SW 1271 (cell line): ENCODE measurements at regions not wholly inside any gene's neighbourhood (a gene's known extent, or its start where the extent isn't known, plus 50 kb on each side); places are given as distances from the start of the nearest gene placed in this dataset.
"Not testable (repeated sequence)": the region's sequence is repeated elsewhere in the genome, so short reads cannot be mapped to it uniquely, and the experiment has no call there.

Experiments
- DNase-seq, 2 experiments: peaks; one replicate each; lab custom pipeline; 2025; lab: John Stamatoyannopoulos, UW

DNA sequence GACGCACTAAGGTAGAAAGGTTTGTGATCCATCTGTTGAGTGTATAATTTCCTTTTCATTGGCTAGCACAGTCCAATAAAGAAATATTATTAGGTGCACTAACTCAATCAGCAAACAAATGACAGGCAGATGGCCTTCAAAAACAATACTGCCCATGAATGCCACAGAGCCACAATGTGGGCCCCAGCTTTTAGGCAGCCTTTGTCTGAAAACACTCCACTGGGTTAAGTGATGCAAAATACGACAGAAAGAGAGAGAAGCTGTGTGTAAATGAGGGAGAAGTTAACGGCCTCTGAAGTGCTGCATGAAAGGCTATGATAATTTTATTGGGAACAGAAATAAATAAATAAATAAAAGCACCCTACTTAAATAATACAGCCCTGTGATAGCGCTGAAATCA is 274.6 kb downstream of the NKX6-1 start:
- no peak for DNase-seq

DNA sequence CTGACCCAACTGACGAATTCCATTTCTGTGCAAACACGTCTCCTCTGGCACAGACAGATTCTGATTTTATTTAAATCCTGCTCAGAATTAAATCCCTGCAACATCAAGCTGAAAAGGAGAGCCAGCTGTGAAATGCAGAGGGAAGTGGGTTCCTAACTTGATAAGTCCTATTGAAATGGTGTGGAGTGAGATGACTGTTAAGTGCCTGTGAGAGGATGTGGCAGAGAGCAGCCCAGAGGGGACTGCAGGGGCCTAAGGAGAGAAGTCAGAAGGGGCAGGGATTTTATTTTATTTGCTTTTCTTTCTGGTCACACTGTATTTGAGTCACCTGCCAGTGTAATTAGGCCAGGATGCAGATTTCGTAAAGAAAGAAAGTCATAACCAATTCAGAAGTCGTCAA is 277.4 kb downstream of the NKX6-1 start:
- no peak for DNase-seq

DNA sequence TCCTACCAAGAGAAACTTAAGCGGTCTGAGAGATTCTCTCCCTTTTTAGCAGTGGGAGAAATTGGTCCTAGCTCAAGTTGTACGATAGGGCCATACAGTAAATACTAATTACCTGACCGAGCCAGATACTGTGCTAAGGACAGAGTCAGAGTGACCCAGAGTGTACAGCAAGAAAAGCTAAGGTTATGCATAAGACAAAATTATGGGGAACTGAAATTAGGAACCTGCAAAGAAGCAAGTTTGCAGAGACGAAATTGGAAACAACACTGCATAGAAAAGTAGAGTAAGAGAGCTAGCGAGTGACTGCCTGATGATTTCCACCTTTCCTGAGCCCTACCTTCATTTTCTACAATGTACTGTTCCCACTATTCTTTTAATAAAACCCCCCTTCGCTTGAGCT is 278.1 kb downstream of the NKX6-1 start:
- no peak for DNase-seq

DNA sequence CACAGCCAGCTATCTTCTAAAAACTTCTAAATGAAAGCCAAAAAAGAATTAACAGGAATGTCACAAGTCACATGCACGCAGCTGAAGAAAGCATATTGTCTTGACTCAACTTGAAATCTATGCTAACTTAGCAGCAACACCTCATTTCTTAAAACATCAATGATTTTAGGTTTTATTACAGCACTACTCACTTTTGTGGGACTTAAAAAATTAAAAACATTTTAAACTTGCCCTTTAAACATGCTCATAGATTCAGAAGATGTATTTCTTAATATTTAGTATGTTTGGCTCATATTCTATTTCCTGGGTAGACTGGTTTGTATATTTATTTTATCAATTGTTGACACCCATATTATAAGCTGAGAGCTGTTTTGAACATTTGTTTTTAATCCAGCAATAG is 279.4 kb downstream of the NKX6-1 start:
- no peak for DNase-seq

DNA sequence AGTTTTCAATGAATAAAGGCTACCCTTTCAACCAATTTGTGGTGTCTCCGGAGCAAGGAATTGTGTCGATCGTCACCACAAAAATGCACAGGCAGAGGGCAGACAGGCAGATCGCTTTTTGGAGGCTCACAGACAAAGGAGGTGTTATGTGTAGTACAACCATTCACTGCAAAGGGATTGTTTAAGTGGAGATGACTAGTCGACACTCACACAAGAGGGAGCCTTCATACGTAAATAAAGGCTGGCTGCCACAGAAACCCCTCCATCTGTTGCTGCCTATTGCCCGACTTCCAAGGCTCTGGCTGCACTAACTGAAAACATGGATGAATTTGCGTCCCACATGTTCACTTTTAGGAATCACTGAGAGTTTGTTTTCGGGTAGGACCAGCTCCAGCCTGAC is 281.1 kb downstream of the NKX6-1 start:
- DNase-seq, result no peak

DNA sequence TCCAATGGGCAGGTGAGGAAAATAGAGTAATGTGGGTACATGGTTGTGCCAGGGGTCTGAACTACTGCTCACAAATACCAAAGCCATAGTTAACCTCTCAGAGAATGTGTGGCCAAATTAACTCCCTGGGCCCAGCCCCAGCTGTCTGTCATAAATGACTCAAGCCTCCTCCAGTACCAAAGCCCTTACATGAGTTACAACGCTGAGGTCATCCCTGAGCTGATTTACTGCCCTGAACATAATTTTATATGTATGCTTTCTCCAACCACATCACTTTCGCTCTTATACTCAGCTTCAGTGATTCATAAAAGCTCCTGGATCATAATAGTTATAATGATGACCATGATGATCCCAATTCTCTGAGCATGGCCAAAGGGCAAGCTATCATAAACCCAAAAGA is 283.9 kb downstream of the NKX6-1 start:
- DNase-seq, result no peak

DNA sequence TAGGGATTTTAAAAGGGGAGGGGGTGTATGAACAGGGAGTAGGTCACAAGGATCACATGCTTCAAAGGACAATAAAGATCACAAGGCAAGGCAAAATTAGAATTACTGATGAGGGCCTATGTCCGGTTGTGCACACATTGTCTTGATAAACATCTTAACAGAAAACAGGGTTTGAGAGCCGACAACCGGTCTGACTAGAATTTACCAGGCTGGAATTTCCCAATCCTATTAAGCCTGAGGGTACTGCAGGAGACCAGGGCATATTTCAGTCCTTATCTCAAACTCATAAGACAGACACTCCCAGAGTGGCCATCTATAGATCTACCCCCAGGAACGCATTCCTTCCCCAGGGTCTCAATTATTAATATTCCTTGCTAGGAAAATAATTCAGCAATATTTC is 292.9 kb downstream of the NKX6-1 start:
- not testable (repeated sequence) for DNase-seq

DNA sequence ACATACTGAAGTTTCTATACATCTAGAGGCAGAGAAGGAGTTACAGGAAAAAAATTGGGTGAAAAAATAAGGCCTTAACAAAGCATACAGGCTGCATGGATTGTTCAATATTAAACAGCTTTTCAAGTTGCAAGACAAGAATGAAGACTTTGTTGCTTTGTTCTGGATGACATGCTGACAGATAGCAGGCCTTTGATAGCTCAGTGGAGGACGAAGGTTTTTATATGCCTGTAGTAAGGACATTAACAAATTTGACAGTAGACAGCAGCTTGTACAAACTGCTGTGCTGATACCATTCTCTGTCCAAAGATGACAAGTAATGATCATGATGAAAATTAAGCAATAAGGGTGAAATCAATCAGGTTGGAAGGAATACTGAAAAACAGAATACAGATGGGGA is 309.9 kb downstream of the NKX6-1 start:
- no peak for DNase-seq

DNA sequence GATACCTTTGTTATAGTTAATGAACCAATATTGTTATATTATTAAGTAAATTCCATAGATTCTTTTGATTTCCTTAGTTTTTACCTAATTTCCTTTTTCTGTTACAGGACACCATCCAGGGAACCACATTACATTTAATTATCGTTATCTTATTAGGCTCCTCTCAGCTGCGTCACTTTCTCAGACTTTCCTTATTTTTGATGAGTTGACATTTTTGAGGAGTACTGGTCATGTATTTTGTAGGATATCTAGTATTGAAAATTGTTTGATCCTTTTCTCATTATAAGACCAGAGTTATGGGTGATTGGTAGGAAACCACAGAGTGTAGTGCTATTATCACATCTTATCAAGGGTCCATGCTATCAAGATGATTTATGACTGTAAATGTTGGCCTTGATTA is 319.7 kb downstream of the NKX6-1 start:
- no peak for DNase-seq

DNA sequence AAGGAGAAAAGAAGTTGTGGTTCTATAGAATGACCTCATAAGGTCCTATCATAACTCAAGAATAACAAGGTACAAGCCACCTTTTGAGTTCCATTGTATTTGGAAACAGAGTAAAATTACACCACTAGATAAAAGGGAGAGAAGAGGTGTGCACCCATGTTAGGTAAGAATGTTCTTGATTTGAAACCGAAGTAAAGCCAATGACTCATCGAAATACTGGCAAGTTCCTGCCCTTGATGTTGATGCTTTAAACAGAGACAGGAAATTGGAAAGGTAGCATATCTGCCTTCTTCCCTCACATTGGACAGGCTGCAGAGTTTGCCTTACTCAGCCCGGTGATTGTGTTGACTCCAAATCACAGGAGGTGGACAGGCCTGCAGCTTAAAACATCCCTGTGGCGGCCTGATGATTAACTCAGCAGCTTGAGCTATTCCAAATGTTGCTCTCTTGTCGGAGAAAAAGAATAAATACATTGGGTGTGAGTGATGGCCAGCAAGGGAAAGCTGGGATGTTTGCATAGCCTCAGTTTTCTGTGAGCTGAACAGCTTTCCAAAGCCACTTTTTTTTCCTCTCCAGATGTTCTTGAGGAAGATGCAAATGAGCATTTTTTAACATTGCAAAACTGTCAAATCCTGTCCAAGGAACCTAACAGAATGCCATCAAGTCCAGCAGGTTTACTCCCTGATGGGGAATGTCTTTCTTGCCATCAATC is 321.1 kb downstream of the NKX6-1 start:
- DNase-seq, result no peak

DNA sequence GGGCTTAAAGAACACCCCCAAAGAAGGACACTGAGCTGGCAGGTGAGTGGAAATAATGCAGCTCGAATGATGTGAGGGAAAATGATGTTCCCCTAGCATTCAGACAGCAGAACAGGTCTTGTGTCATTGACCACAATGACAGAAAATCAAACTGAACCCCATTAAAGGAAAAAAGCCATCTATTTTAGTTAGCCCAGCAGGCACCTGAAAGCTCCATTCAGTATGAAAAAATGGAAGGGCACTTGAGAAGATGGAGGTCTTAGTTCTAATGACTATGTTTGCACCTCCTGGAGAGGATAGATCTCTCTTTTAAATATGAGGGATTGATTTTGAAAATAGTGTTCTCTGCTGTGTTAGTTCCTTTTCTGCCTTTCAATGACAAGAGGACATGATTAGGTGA is 323.1 kb downstream of the NKX6-1 start:
- DNase-seq, result no peak

DNA sequence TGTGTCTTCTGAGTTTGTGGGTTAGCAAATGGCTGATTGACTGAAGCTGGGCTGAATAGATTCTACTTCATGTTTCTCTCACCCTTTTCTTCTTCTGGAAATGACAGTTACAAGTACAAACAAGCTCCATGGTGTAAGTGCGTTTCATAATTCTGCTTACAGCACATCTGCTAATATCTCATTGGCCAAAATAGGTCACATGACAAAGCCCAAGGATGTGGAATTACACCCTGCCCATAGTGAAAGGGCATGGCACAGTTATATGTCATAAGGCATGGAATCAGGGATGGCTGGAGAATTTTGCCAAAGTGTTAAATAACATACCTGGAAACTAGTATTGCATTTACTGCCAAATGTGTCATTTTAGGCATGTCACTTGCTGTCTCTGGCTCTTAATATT is 327.2 kb downstream of the NKX6-1 start:
- no peak for DNase-seq

DNA sequence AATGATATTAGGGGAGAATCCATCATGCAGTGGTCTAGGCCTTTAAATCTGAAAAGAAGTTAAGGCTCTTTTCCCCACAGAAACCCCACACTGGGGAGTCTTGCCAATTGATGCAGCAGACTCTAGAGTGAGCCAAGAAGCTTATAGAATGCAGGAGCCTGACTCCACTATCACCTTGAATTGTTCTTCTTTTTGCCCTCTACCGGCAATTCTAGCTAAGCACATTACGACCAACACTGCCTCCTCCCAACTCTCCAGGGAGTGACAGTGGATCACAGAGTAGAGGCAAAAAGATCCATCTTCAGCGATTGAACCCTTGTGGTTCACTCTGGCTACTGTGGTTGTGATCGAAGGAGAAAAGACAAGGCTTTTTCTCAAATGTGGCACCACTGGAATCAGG is 331.5 kb downstream of the NKX6-1 start:
- DNase-seq, result no peak

DNA sequence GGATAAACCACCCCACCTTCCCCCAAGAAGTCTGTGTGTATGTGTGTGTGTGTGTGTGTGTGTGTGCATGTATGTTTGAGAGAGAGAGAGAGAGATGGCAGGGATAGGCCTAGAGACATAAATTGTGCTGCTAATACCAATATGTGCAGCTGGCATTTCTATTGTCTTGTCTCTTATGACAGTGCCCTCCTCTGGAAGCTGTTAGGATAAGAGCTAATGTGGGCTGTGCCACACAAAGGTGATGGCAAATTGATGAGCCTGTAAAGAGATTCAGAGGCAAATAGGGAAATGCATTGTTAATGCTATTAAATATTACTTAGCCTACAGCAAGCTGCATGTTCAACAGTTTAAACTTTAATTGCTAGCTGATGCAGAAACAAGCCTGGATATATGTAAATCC is 332.0 kb downstream of the NKX6-1 start:
- no peak for DNase-seq

DNA sequence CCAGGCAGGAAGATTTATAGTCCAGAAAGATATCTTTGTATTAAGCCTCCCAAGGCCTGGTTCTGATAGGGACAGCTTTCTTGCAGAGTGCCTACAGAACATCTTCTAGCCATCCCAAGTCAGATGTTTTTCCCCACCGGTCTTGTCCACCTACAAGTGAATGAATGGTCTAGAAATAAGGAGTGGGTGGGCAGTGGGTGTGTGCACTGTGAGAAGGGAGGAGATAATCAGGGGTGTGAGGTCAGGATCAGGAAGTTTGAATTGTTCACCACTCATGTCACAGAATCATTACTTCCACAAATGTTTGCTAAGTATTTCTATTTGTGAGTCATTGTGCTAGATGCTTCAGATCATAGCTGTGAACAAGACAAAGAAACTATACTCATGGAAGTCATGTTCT is 332.6 kb downstream of the NKX6-1 start:
- no peak for DNase-seq

DNA sequence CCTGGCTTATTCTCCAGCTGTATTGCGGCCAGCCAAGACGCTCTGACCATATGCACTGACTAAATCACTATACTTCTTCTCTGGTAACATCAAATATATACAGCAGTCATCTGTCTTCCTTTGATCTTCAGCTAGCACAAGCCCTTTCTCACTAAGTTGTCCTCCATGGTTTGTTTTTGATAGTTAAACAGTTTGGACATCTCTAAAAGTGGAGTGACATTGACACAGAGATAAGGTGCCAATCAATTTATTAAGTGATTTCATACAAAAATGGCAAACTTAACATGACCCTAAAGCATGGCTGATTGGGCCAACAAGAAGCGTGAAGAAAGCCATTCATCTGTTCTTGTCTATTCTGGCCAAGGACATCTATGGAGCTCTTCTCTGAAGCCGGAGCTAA is 334.9 kb downstream of the NKX6-1 start:
- DNase-seq, result no peak

DNA sequence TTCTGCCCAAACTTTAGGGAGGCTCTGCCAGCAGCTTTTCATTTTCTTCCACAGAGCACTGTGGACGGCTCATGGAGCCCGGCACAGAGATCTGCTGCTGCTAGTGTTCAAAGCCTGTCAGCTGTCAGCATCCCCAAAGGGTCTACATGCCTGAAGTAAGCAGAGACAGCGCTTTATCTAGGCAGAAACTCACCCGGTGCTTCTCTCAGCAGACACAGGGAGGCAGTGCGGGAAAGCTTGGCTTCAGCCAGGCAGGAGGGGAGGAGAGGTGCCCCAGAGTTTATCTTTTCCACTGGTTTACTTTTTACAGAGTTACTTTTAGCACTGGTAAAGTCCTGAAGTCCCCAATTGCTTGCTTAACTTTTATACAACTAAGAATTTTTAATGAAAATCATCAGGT is 339.3 kb downstream of the NKX6-1 start:
- DNase-seq, result no peak

DNA sequence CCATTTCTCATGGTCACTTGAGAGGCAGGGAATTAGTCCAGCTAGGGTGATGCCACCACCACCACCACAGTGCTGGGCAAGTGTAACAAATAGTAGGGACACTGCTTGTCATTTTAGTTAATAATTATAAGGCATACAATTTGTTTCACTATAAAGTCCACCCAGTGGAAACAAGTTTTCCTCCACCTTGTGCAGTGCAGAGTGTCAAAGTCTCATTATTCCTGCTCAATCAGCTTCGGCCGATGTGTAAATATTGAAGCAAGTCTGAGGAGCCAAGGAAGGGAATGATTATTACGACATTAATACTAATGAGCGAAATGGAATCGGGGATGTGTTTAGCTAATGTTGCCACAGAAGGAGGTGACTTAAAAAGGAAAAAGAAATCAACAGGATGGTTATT is 340.4 kb downstream of the NKX6-1 start:
- no peak for DNase-seq

DNA sequence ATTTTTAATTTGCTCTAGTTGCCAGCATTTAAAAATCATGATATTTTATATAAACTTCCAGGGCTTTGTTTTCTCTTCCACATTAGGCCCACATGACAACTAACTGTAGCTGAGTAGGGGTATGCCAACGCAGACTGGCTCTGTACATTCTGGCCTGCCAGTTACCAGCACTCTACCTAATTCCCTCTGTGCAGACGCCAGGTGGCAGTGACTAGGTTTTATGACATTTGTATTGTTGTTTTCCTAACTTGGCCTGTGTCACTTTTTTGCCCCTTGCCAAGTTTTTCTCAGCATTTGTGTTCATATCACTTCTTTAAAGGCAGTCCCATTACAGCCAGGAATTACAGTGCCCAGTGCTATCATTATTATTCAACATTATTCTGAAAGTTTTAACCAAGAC is 347.5 kb downstream of the NKX6-1 start:
- DNase-seq, result no peak

DNA sequence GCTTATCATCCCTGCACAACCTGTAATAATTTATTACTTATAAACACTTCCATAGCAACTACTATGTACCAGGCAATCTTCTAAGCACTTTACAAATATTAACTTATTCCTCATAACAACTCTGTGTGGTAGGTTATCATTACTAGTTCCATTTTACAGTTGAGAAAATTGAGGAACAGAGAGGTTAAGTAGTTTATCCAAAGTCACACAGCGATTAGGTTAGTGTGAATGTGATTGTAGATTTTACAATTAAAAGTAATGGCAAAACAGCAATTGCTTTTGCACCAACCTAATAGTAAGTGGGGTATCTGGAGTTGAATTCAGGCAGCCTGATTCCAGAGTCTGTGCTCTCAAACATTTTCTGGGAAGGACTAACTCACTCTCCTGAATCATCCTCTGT is 348.9 kb downstream of the NKX6-1 start:
- DNase-seq, result no peak

DNA sequence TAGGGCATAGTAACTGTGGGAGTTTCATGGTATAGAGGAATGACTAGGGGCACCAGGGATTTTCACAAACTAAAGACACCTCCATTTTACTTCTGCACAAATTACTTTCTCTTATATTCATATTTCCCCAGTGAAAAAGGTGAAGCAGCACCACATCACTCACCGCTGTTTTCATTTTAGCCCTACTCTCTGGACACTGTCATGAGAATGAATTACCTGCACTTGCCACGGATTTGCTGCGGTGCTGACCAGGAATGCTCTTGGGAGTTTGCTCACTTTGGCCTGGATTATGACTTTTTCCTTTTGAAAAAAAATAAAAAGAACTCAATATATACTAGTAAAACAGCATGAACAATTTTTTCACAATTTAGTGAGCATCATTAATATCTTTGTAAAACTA is 351.3 kb downstream of the NKX6-1 start:
- no peak for DNase-seq

DNA sequence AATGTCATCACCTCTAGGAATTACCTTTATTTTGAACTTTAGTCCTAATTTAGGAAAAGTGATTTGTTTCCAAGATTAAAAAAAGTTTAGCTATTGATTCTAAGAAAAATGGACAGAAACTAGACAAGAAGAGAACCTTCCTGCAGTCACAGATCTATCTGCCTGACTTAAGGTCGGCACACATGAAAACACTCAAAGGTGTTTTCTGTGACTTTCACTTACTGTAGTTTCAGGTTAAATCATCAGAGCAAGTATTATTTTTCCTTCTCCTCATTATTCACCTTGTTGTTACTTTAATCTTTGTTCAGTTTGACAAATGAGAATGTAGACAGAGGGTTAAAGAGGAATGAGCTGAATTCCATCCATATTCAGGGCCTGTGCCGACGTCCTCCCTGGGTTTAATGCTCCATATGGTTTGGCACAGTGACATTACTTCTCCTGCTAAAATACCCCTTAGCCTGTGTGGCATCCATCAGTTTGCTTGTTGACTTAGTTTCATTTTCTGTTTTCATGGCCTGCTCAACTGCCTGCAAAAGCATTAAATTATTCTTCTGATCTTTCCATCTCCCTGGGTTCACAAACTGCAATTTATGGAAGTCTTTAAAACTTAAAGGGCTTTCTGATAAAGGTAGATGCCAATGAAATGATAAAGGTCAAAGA is 352.7 kb downstream of the NKX6-1 start:
- DNase-seq, result no peak

DNA sequence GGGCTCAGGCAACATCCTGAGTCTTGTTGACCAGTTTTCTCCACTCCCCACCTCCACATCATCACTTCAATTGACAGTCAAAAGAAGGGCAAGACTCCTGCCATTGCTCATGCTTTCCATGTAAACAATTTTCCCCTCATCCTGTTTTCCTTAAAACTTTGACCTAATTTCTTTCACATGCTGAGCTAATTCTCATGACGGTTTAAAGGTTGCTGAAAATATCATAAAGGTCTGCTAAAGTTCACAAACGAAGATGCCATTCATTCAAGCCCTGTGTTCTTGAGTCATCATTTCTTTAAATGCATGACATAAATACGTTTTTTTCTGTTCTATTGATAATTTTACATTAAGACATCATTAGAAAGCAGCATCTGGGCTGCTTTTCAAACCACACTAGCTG is 353.9 kb downstream of the NKX6-1 start:
- DNase-seq, result no peak

DNA sequence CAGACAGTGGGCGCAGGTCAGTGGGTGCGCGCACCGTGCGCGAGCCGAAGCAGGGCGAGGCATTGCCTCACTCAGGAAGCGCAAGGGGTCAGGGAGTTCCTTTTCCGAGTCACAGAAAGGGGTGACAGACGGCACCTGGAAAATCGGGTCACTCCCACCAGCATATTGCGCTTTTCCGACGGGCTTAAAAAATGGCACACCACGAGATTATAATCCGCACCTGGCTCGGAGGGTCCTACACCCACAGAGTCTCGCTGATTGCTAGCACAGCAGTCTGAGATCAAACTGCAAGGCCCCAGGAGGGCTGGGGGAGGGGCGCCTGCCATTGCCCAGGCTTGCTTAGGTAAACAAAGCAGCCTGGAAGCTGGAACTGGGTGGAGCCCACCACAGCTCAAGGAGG is 372.2 kb downstream of the NKX6-1 start:
- not testable (repeated sequence) for DNase-seq
